SU-DHL-6 (cell line): ENCODE measurements at regions not wholly inside any gene's neighbourhood (a gene's known extent, or its start where the extent isn't known, plus 50 kb on each side); places are given as distances from the start of the nearest gene placed in this dataset.

Source experiments
- H2AFZ ChIP-seq: fragments of 200-600 bp; sonication (generic); 2 replicates; pipeline ENCODE4 v1.6.1; 2014; ENCODE audit warnings: low read depth, mild to moderate bottlenecking, moderate library complexity, mixed read lengths, antibody characterized with exemption, low read length; ENCODE audit not compliant: severe bottlenecking
- H3F3A ChIP-seq: fragments of 200-600 bp; shearing (Covaris generic); 2 replicates; pipeline ENCODE4 v1.6.0; 2016; ENCODE audit warnings: antibody characterized with exemption, mild to moderate bottlenecking; ENCODE audit not compliant: insufficient read depth
- H3K27ac ChIP-seq: fragments of 200-600 bp; sonication (generic); 2 replicates; pipeline ENCODE4 v1.5.1; 2016; ENCODE audit warnings: low read depth, mild to moderate bottlenecking, low read length, moderate library complexity, mixed read lengths
- H3K27me3 ChIP-seq: fragments of 200-600 bp; sonication (generic), shearing (Covaris generic); 2 replicates; pipeline ENCODE4 v1.6.0; 2014; ENCODE audit warnings: mild to moderate bottlenecking, low read length
- H3K36me3 ChIP-seq: fragments of 200-600 bp; sonication (generic); 2 replicates; pipeline ENCODE4 v1.6.1; 2014; ENCODE audit warnings: mild to moderate bottlenecking, low read length, mixed read lengths
- H3K4me2 ChIP-seq: fragments of 300-600, 200-600 bp; shearing (Covaris generic), sonication (generic); 2 replicates; pipeline ENCODE4 v1.6.0; 2014; ENCODE audit warnings: low read length, low read depth, mild to moderate bottlenecking; ENCODE audit not compliant: poor library complexity, severe bottlenecking
- H3K4me3 ChIP-seq: fragments of 200-600 bp; sonication (generic); 2 replicates; pipeline ENCODE4 v1.5.1; 2014; ENCODE audit warnings: antibody characterized with exemption, low read length, mild to moderate bottlenecking, mixed read lengths; ENCODE audit not compliant: insufficient read depth, poor library complexity, severe bottlenecking
- H3K79me2 ChIP-seq: fragments of 200-600 bp; sonication (generic); 2 replicates; pipeline ENCODE4 v1.6.1; 2014; ENCODE audit warnings: mild to moderate bottlenecking, low read length, moderate library complexity; ENCODE audit not compliant: insufficient read depth
- H3K9ac ChIP-seq: fragments of 200-600 bp; sonication (generic); 2 replicates; pipeline ENCODE4 v1.7.0; 2014; ENCODE audit warnings: mild to moderate bottlenecking, low read length
- H3K9me2 ChIP-seq: fragments of 200-600 bp; sonication (generic); replicated peaks from 2 replicates; pipeline ENCODE4 v1.6.1; 2014; ENCODE audit warnings: low read length; ENCODE audit not compliant: insufficient read depth
- H3K9me3 ChIP-seq: fragments of 200-600 bp; sonication (generic); 2 replicates; pipeline ENCODE4 v1.6.1; 2014; ENCODE audit warnings: low read length, mixed read lengths; ENCODE audit not compliant: insufficient read depth
- H4K20me1 ChIP-seq: fragments of 200-600 bp; sonication (generic); 2 replicates; pipeline ENCODE4 v1.6.1; 2014; ENCODE audit warnings: low read depth, mild to moderate bottlenecking, antibody characterized with exemption, low read length, moderate library complexity, mixed read lengths
- EZH2phosphoT487 ChIP-seq: fragments of 200-600 bp; sonication (generic), shearing (Covaris generic); conservative IDR thresholded peaks from 2 replicates; pipeline ENCODE4 v1.6.1; 2018; ENCODE audit warnings: mild to moderate bottlenecking, antibody characterized with exemption, low read length, moderate library complexity, mixed read lengths
- TF ChIP-seq, protein P1 (sequence below): fragments of 200-600 bp; sonication (generic); IDR thresholded peaks from one replicate; pipeline ENCODE4 v1.5.1; 2017; ENCODE audit warnings: antibody characterized with exemption, mild to moderate bottlenecking, low read length, moderate library complexity; ENCODE audit not compliant: insufficient read depth, poor library complexity, severe bottlenecking

DNA sequence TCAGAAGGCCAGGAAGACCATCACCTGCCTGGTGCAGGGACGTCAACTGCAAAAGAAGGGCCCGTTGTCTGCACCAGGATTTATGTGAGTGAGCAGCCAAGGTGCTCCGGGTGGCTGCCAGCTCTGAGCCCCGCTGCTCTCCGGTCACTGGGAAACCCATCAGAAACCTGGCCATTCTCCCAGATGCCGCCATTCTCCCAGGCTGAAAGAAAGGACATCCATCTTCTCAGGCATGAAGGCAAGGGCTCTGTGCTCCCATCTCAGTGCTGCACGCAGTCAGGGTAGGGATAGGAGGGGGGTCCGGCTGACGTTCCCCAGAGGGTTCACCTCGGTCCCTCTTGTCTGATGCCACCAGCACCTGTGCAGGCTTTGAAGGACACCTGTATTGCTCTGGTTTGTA is 158.4 kb downstream of the ERCC6L2 start:
- TF ChIP-seq EZH2phosphoT487 = no peak
- TF ChIP-seq, protein P1, sequence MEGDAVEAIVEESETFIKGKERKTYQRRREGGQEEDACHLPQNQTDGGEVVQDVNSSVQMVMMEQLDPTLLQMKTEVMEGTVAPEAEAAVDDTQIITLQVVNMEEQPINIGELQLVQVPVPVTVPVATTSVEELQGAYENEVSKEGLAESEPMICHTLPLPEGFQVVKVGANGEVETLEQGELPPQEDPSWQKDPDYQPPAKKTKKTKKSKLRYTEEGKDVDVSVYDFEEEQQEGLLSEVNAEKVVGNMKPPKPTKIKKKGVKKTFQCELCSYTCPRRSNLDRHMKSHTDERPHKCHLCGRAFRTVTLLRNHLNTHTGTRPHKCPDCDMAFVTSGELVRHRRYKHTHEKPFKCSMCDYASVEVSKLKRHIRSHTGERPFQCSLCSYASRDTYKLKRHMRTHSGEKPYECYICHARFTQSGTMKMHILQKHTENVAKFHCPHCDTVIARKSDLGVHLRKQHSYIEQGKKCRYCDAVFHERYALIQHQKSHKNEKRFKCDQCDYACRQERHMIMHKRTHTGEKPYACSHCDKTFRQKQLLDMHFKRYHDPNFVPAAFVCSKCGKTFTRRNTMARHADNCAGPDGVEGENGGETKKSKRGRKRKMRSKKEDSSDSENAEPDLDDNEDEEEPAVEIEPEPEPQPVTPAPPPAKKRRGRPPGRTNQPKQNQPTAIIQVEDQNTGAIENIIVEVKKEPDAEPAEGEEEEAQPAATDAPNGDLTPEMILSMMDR = no peak

GRCh38 chr9:96031916-96032534 is 156.5 kb downstream of the ERCC6L2 start:
- Histone ChIP-seq H3K9me2 (no peaks in the 10 kb centered on the region), H3F3A (no peaks in the 10 kb centered on the region), H3K36me3 (no peaks in the 10 kb centered on the region), H3K79me2 (no peaks in the 10 kb centered on the region), H3K27ac (no peak overlapping the region), H3K4me3 (no peak overlapping the region), H3K4me2 (no peak overlapping the region), H3K27me3 (no peaks in the 10 kb centered on the region), H4K20me1 (no peaks in the 10 kb centered on the region), H2AFZ (no peak overlapping the region), H3K9me3 (peaks cover 8% of the 10 kb centered on the region; the same call in 1 of the 2 replicates), H3K9ac (no peak overlapping the region)
- TF ChIP-seq EZH2phosphoT487 = no peak
- TF ChIP-seq, protein P1 = no peak

More for the DNA sequence above, 158.4 kb downstream of the ERCC6L2 start:
- Histone ChIP-seq H3K27me3 (no peaks in the 10 kb centered on the region), H3K4me2 (no peak overlapping the region), H2AFZ (no peak overlapping the region), H4K20me1 (no peaks in the 10 kb centered on the region), H3K4me3 (no peak overlapping the region), H3K9me3 (peaks cover 8% of the 10 kb centered on the region; the same call in 1 of the 2 replicates), H3F3A (no peaks in the 10 kb centered on the region), H3K36me3 (no peaks in the 10 kb centered on the region), H3K9ac (no peak overlapping the region), H3K9me2 (no peaks in the 10 kb centered on the region), H3K79me2 (no peaks in the 10 kb centered on the region), H3K27ac (no peak overlapping the region)

GRCh38 chr9:96031366-96031824 is 155.9 kb downstream of the ERCC6L2 start:
- Histone ChIP-seq H4K20me1 (no peaks in the 10 kb centered on the region), H3K27ac (no peak overlapping the region)
- TF ChIP-seq, protein P1 = no peak
- TF ChIP-seq EZH2phosphoT487 = no peak

More at GRCh38 chr9:96031366-96031824, 155.9 kb downstream of the ERCC6L2 start:
- Histone ChIP-seq H2AFZ (no peak overlapping the region), H3K9me2 (no peaks in the 10 kb centered on the region), H3F3A (no peaks in the 10 kb centered on the region), H3K27me3 (no peaks in the 10 kb centered on the region), H3K79me2 (no peaks in the 10 kb centered on the region), H3K4me2 (no peak overlapping the region), H3K9me3 (peaks cover 8% of the 10 kb centered on the region; the same call in 1 of the 2 replicates), H3K9ac (no peak overlapping the region), H3K36me3 (no peaks in the 10 kb centered on the region), H3K4me3 (no peak overlapping the region)
